GM04503 (cell line): ENCODE measurements at regions not wholly inside any gene's neighbourhood (a gene's known extent, or its start where the extent isn't known, plus 50 kb on each side); places are given as distances from the start of the nearest gene placed in this dataset.
A peak's percentile ranks its signal among the peaks of the same experiment; 100 is the strongest.

Source experiments
- DNase-seq: peaks from one replicate; pipeline ENCODE4 v3.0.0-alpha.2; 2012; ENCODE audit warnings: low read depth

DNA sequence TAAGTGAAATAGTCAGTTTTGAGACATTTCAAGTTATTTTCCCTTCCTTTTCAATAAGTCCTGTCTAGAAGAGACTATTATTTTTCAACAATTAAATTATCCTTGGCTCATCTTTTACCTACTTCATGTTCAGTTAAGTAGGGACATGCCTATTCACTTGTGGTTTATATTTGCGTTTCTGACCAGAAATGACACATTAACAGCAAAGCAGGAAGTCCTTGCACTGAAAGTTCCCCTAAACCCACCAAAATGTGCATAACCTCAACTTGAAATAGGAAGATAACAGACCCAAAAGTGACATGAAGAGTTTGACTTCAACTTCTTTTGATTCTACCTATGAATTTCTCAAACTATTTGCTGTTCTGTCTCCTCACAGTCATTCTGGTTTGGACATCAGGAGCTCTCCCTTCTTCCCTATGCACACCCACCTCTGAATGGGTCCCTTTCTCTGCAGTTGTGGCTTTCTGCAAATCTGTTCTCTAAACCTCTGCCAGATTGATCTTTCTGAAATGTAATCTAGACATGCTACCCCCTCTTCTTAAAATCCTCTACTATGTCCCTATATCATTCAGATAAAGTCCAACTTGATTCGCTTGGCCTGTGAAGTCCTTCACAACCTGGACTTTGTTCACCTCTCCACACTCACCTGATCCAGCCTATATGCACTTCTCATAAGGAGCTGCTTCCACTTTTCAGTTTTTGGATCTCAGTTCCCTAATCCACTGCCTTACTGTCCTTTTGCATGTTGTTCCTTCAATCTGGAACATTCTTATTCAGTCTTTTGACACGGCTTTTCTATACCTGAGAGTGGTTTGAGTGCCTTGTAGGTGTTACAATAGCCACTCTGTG lies 661.5 kb upstream of the ADGRL4 start:
- no peak for DNase-seq

DNA sequence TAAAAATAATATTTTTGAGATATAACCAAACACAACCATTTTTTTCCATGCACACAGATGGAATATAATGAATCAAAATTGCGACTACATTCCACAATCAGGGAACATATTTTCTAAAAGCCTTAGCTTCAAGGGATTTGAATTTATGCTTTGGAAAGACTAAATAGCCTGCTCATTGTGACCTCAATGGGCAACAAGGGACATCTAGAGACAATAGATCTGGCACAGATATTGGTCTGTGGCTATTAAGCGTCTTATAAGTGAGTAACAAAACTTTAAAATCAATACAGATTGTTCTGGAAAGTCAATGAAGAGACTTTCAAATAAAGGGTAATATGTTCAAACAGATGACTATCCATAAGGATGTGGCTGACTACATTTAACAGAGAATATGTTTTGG lies 660.6 kb upstream of the ADGRL4 start:
- no peak for DNase-seq

DNA sequence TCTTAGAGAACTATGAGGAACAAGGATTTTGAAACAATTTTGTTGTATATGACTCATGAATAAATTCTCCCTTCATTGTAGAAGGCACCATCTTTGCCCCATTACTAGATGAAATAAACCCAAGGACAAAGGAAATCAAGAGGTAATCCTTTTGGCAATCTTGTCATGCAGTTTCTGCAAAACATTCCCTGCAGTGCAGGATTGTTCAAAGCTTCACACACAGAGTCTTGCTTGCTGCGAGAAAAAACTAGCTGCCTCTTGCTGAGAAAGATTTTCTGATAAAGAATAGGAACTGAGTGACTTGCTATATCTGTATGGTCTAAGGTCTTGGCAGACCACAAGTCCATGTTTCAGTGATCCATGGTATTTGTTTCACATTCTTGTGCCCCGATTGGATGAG lies 657.4 kb upstream of the ADGRL4 start:
- DNase-seq: no peak

DNA sequence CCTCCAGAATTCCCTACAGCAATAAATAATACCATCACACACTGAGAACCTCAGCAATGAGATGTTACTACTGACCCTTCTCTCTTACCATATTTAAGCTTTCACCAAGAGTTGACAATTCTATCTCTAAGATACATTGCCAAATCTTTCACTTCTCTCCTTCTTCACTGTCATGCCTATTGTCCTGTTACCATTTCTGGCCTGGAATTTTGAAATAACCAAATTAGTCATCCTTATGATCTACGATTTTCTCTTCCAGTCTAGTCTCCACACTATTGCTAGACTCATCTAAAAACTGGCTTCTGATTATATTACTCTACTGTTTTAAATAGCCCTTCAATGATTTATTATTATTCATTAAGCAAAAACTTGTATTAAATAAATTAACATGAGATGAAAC lies 656.1 kb upstream of the ADGRL4 start:
- DNase-seq: no peak

DNA sequence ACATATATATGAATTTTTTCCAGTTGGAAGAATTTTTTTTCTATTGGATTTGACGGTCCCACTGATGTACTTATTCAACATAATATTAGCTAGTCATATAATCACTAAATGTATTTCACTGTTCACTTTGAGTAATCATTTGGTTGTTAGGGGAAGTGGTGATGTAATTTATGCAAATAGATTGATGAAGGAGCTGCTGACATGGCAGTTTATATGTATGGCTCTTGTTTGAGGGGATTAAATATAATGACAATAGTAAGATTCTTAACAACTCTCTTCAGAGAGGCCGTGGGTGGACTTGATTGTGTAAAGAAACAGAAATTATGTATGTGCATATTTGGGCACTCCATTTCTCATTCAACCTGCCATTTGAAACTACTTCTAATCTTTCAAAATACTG lies 653.6 kb upstream of the ADGRL4 start:
- no peak for DNase-seq

DNA sequence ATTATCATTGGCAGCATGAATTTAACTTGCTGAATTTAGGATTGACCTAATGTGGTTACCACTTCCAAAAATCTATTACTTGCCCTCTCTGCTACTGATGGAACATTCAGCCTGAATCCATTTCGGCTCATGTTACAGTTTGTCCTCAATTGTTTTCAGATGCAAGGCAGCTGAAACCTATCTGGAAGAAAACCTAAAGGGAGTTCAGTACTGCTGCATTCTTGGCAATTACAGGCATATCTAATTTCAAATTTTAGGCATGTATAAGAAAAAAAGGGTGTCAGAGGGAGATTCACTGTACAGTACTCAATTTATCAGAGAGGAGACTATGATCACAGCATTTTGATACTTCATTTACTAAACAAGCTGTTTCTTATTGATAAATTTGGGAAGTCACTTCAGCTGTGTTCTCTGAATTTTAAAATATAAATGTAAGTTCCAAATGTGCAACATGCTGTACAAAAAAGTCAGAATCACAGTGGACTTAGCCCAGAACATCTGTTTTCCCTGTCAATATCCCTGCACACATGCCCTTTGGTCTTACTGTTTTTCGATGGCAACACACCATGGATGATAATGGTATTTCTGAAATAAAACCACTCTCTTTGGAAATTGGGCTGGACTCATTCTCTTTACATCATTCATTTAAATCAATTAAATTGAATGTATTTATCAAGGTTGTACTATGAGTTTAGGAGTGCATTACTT lies 651.6 kb upstream of the ADGRL4 start:
- no peak for DNase-seq

DNA sequence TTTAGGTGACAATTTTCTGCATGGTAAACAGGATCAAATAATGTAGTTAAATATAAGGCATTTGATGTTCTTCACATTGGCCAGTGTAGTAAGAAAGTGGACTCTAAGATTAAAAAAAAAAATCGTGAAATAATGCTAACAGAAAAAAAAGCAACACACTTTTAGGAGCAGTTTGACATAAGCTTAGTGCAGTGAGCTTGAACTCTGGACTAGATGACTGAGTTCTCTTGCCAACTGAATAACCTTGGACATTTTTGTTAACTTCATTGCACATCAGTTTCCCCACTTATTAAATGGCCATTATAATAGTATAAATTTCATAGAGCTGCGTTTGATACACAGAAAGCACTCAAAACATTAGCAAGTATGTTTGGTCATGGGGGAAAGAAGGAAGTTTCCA lies 649.3 kb upstream of the ADGRL4 start:
- no peak for DNase-seq

DNA sequence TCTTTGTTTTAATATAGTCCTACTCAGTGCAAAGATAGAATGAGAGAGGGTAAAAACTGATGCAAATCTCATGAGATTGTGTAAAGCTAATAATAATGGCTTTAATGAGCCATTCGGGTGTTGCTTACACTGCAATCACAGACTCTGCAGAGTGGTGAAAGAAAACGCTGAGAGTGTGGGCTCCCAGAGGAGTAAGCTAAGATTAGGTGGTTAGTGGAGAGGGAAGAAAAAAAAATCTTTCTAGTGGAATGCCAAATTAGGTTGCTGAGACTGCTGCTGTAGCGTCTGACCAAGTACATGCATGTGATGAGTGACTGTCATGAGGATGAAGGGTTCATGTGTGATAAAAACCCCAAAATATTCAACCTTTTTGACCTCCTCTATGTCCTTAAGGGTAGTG lies 645.9 kb upstream of the ADGRL4 start:
- no peak for DNase-seq

DNA sequence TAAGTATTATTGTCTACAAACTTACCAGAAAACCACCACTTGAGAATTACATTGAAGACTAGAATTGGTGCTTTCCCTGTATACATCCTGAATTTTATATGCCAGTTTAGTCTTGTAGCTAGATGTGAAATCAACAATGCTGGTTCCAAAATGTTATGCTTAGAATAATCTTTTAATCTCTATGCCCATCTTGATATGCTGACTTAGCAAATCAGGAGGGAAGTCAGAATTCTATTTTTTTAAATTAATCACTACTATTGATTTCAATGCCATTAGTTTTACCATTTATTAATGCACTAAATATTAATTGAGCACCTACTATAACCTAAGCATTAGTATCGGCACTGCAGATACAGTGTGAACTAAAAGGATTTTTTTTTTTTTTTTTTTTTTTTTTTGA lies 641.6 kb upstream of the ADGRL4 start:
- DNase-seq: no peak

DNA sequence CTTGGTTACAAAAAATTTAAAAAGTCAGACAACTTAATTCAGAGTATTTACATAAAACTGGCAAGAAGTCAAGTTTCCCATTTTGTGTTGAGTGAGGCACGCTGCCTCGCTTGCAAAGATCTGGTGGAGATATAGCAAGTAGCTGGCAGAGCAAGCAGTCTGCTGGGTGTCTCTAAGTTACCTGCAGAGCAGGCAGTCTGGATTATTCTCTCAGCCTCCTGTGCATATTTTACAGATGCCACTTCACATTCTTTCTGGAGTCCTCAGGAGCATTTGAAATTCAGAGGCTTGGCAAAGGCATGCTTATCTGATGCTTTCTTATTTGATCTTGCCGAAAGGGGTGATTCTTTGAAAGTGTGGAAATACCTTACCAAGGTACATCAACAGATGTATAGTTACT lies 640.4 kb upstream of the ADGRL4 start:
- DNase-seq: no peak

DNA sequence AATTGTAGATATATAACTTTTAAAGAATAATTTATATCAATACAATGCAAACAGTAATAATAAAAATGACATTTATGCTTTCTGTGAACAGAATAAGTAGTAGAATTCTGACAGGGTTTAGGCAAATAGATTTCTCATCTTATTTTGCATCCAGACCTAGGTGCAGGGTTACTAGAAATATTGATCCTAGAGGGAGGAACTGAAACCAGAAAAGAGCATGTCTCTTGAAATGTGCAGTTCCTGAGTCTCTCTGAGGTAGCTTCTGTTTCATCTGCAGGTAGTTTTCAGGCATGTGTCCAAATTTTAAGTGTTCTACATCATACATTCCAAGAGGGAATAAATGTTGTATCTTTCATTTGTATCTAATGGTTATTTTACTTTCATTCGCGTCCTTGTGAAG lies 631.9 kb upstream of the ADGRL4 start:
- DNase-seq: no peak

DNA sequence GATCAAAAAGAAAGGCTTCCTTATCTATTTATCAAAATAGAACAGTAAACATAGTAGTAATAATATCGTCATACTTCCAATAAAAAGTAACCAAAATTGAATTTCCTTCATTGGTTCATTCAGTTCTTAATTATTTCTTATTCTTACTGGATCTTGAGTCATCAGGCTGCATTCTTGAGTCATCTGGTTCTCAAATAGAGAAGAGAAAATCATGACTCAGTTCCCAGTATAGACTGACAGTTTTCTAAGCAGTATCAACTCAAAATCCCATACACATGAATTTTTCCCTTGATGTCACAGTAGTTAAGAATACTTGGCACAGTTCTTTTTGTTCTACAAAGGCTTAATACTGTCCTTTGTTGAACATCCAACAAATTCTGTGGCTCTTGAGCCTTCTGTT lies 626.9 kb upstream of the ADGRL4 start:
- peak; percentile 37 for DNase-seq

DNA sequence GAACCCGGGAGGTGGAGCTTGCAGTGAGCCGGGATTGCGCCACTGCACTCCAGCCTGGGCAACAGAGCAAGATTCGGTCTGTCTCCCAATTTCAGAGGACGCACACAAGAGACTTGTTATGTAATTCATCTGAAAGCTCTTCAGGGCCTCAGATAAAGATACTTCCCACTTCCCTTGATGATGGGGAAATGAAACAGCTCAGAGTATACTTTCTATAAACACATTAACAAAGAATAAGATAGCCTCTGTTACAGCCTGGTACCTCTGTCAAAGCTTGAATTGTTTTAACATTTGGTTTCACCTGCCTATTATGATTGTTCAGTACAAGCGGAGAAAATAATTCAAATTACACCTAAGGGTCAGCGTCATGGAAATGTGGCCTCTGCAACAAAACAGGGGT lies 622.9 kb upstream of the ADGRL4 start:
- DNase-seq: no peak

DNA sequence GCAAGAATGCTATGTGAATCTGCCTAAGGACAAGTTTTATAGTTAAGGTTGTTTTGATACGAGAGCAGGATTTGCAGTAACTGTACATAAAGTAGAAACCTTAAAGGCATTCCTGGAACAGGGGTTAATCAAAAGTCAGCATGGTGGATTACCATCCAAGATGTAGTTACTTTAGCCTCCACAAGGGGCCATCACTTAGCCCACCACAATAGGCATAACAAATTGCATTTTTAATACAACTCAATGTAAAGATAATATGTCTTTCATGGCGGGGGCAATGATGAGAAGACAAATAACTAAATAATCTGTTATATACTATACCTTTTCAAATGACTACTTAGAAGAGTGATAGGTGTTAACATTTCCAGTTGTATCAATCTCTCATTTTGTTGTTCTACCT lies 611.2 kb upstream of the ADGRL4 start:
- DNase-seq: no peak

DNA sequence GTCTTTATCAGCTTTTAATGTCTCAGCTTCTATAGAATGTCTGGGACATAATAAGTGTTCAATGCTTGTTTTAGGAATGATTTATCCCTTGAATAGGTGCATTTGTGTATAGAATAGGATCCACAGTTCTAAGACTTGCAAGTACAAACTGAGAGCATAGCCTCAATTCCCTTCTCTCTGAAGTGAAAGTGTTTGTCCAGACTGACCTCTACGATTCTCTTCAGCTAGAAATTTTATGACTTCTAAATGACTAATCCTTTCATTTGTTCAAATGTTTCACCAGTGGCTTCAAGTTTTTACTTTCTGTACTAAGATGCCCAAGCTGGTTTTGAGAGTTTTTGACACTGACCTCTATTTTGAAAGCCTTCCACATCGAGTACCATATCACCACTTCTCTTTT lies 608.2 kb upstream of the ADGRL4 start:
- DNase-seq: no peak

DNA sequence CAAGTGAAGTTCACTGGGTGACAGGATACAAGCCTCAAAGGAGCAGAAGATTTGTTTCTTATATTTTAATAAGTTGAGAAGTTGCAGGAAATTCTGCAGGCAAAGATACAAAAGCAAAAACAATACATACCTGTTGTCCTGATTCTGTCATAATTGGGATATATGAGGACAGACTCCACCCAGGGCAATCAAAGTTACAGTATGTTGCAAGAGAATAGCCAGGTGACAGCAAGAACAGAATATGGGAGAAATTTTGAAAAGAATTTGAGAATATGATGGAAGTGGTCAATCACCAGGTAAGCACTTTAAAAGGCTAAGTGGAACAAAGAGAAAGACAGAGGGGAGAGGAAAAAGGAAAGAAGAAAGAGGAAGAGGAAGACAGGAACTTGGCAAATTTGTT lies 607.6 kb upstream of the ADGRL4 start:
- DNase-seq: no peak

DNA sequence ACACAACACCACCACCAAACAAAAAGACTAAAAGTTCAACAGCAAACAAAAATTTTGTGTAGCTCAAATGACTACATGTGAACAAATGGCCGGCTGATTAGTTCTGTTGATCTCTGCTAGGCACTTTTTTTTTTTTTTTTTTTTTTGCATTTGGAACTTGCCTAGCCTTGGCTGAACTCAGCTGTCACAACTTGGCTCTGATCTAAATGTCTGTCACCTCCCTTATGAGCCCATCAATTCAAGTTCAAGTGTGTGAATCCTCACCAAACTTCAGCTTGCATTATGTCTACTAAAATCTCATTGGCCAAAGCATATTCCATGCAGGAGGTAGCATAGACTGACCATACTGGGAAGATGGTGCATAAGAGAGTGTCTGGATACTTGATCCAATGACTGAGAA lies 606.5 kb upstream of the ADGRL4 start:
- DNase-seq: no peak

DNA sequence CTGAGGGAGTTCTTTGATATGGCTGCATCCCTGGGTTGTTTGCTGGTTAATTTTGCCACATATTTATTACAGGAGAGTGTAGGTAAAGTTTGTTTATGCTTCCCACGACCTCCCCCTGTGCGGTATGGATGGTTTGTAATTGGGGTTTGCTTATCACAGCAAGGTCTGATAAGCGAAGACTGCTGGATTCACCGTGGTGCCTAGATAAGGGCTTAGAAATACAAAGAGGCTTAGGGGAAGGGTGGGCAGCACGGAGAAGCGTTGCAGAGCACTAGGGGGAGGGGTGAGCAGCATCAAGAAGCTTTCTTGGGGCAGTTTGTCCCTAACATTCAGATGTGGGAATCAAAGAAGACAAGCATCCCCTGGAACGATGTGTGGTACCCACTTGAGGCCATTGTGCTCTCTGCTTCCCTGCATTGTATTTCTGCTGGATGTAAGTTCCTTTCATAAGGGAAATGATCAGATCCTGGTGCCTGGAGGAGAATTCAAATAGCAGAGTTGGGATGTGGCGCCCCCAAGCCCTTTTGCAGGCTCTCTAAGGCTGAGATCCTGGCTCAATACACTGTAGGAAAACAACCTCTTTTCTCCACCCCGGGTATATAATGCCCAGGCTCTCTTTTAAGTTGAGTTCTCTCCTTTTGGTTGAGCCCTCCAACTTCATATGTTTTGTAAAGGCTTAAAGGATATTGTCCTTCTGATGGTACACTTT lies 598.1 kb upstream of the ADGRL4 start:
- DNase-seq: no peak

DNA sequence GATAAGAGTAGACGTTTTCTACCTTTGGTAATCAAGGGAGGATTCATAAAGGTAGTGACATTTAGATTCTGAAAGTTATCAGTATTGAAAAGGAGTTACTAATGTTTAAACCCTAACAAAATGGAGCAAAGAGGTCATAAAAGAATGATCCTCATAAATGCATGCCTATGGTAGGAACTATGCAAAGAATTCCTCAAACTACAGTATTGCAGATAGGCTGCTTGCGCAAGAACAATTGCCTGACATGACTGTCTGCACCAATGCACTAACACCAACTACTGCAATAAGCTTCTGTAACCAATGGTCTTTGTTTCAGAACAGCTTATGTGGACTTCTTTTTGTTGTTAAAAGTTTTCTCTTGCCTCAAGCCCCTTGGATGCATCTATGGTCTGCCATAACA lies 597.3 kb upstream of the ADGRL4 start:
- DNase-seq: peak; percentile 49

DNA sequence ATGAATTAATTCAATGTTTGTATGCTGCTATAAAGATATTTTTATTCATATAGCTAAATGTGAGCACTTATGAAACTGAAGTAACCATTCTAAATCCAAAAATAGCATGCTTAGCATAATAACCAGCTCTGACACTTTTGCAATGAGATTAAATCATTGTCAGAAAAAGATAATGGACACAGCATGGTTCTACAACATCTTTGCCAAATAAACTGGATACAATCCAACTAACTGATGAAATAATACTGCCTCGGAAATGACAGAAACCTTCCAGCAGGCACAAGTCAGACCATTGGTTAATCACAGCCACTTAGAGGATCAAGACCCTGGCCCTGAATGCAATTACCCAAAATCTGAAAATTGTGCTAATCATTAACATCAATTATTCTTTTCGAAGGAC lies 592.7 kb upstream of the ADGRL4 start:
- no peak for DNase-seq

DNA sequence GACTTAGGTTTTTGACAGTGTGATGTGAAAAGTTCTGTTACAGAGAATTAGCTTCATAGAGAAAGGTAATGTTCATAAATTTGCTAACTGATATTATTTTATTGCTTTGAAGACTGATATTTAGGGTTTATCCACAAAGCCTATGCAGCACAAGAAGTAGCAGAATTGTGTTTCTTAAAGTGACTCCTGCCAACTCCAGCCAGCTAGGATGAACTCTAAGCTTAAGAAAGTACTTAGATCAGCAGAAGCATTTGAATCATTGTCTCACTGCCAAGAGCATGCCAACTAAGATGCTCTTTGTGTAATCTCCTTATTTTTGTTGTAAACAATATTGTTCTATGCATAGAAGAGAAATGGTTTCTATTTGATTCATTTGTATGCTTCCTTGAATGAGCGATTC lies 589.4 kb upstream of the ADGRL4 start:
- no peak for DNase-seq

DNA sequence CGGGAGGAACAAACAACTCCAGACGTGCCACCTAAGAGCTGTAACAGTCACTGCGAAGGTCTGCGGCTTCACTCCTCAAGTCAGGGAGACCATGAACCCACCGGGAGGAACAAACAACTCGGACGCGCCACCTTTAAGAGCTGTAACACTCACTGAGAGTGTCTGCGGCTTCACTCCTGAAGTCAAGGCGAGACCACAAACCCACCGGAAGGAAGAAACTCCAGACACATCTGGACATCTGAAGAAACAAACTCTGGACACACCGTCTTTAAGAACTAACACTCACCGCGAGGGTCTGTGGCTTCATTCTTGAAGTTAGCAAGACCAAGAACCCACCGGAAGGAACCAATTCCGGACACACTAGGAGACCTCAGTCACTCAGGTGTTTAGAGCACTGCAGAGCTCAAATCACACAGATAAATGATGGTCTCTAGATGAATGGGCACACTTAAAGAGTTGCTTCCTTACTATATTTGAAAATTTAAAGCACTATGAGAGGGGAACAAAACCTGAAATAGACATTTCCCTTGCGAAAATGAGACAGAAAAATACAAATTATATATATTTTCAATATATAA lies 587.7 kb upstream of the ADGRL4 start:
- DNase-seq: no peak

DNA sequence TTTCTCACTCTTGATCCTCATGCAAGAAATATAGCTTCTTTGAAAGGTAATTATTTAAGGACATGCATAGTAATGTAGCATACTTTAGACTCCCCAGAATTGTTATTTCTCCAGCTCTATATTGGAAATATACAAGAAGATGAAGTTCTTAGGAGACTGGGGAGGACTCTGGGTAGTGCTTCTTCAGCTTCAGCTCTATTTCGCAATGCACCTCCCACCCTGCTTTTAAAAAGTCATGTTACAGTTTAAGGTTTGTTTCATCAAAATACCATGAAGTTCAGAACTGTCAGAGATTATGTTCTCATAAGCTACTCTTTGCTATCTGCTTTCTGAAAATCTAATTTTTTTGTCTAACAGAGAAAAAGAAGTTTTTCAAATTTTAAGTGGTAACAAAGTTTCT lies 586.2 kb upstream of the ADGRL4 start:
- no peak for DNase-seq
